ENCODE measurements at regions not wholly inside any gene's neighbourhood (a gene's known extent, or its start where the extent isn't known, plus 50 kb on each side); places are given as distances from the start of the nearest gene placed in this dataset.
"Not testable (repeated sequence)": the region's sequence is repeated elsewhere in the genome, so short reads cannot be mapped to it uniquely, and the experiment has no call there.

GRCh38 chr12:131447636-131448035, 263.3 kb upstream of the SFSWAP start:
- DNase-seq = not testable (repeated sequence)

GRCh38 chr12:131448254-131448795, 262.6 kb upstream of the SFSWAP start:
- no peak for DNase-seq

- DNase-seq = no peak
Observed at GRCh38 chr12:131449027-131449426, 261.9 kb upstream of the SFSWAP start.

- no peak for DNase-seq
Observed at GRCh38 chr12:131452444-131452860, 258.4 kb upstream of the SFSWAP start.

GRCh38 chr12:131454418-131455217, 256.3 kb upstream of the SFSWAP start:
- peak in 2 of 56 donors; percentile 9 to 18 for DNase-seq

- DNase-seq = no peak
Observed at GRCh38 chr12:131455218-131455506, 255.7 kb upstream of the SFSWAP start.

- no peak for DNase-seq
Observed at GRCh38 chr12:131455581-131456110, 255.2 kb upstream of the SFSWAP start.

- DNase-seq = no peak
Observed at GRCh38 chr12:131456301-131457027, 254.4 kb upstream of the SFSWAP start.

GRCh38 chr12:131457028-131457310, 253.9 kb upstream of the SFSWAP start:
- no peak for DNase-seq

- no peak for DNase-seq
Observed at GRCh38 chr12:131457331-131458047, 253.4 kb upstream of the SFSWAP start.

- DNase-seq = no peak
Observed at GRCh38 chr12:131458048-131458374, 252.9 kb upstream of the SFSWAP start.

GRCh38 chr12:131458931-131459772, 251.7 kb upstream of the SFSWAP start:
- DNase-seq = no peak

- peak in 1 of 56 donors; percentile 13 for DNase-seq
Observed at GRCh38 chr12:131459773-131460365, 251.0 kb upstream of the SFSWAP start.

- DNase-seq = peak in 3 of 56 donors; percentile 9 to 20 (median 19)
Observed at GRCh38 chr12:131460520-131460919, 250.4 kb upstream of the SFSWAP start.

- DNase-seq = no peak
Observed at GRCh38 chr12:131461096-131461495, 249.8 kb upstream of the SFSWAP start.

- no peak for DNase-seq
Observed at GRCh38 chr12:131463174-131463573, 247.7 kb upstream of the SFSWAP start.

- DNase-seq = no peak
Observed at GRCh38 chr12:131464081-131464480, 246.8 kb upstream of the SFSWAP start.

GRCh38 chr12:131466306-131466705, 244.6 kb upstream of the SFSWAP start:
- DNase-seq = no peak

- DNase-seq = no peak
Observed at GRCh38 chr12:131466932-131467331, 244.0 kb upstream of the SFSWAP start.

- DNase-seq = no peak
Observed at GRCh38 chr12:131468206-131468605, 242.7 kb upstream of the SFSWAP start.

GRCh38 chr12:131469945-131470344, 240.9 kb upstream of the SFSWAP start:
- DNase-seq = not testable (repeated sequence)
